Kidney (tissue), 13 donors: ENCODE measurements at regions not wholly inside any gene's neighbourhood (a gene's known extent, or its start where the extent isn't known, plus 50 kb on each side); places are given as distances from the start of the nearest gene placed in this dataset.

Experiments
- DNase-seq, 5 donors: peaks; one replicate each; pipeline ENCODE4 v3.0.0-alpha.2; 2013 to 2020
- FAIRE-seq: peaks from 2 replicates; lab custom pipeline; 2012; peaks lifted over from hg19 to GRCh38; lab: Jason Lieb, UNC
- H3K27ac ChIP-seq, 2 donors: one replicate each; pipeline ENCODE4 v1.7.0; 2013; ENCODE audit warnings: low read depth in 2 of 2, low read length in 2 of 2, inconsistent platforms in 1 of 2
- H3K27me3 ChIP-seq: one replicate; pipeline ENCODE4 v1.7.1; 2013; ENCODE audit warnings: low read length, inconsistent platforms; ENCODE audit not compliant: control insufficient read depth, insufficient read depth
- H3K36me3 ChIP-seq, 3 donors: one replicate each; pipeline versions ENCODE4 v1.7.0 to v1.7.1; 2013; ENCODE audit warnings: low read length in 3 of 3, control low read depth in 1 of 3, inconsistent platforms in 1 of 3; ENCODE audit not compliant: insufficient read depth in 3 of 3, control insufficient read depth in 2 of 3
- H3K4me1 ChIP-seq, 3 donors: one replicate each; pipeline versions ENCODE4 v1.7.0 to v1.7.1; 2013; ENCODE audit warnings: low read length in 3 of 3, inconsistent platforms in 1 of 3, low read depth in 1 of 3; ENCODE audit not compliant: control insufficient read depth in 2 of 3, insufficient read depth in 2 of 3
- H3K4me3 ChIP-seq, 3 donors: one replicate each; pipeline versions ENCODE4 v1.7.0 to v1.8.1; 2013; ENCODE audit warnings: low read length in 3 of 3, control low read depth in 1 of 3, inconsistent platforms in 1 of 3
- H3K9ac ChIP-seq, 3 donors: one replicate each; pipeline versions ENCODE4 v1.7.0 to v1.7.1; 2013; ENCODE audit warnings: low read length in 3 of 3, control low read depth in 1 of 3, inconsistent platforms in 1 of 3
- H3K9me3 ChIP-seq, 3 donors: one replicate each; pipeline versions ENCODE4 v1.7.0 to v1.7.1; 2013; ENCODE audit warnings: low read length in 3 of 3, control low read depth in 1 of 3, inconsistent platforms in 1 of 3; ENCODE audit not compliant: control insufficient read depth in 2 of 3, insufficient read depth in 1 of 3
- CTCF ChIP-seq: IDR thresholded peaks from 3 replicates; pipeline ENCODE4 v1.5.1; 2012; ENCODE audit warnings: mild to moderate bottlenecking, moderate library complexity, borderline replicate concordance; ENCODE audit not compliant: insufficient read depth; ENCODE audit errors: extremely low read depth
- intact Hi-C: fragments of 100-400 bp; cut with DNase I; formaldehyde crosslinking; loops from one replicate; pipeline ENCODE4 v1.11.1; 2022
- donor health status: control.
- donor health status: control.
- donor health status: control.
- donor health status: control.
- donor health status: control.
- donor health status: DM: yes; HTN: yes; CAD: no.
- donor health status: Normal renal cell carcinoma (clear cell type).

- no peak overlapping the region for H3K9ac ChIP-seq
- DNase-seq, result no peak
- H3K9me3 ChIP-seq, result no peaks in the 10 kb centered on the region
- intact Hi-C loops, result no loop called here
- H3K4me1 ChIP-seq, result no peaks in the 10 kb centered on the region
- no peak for TF ChIP-seq CTCF
- FAIRE-seq, result no peak
- H3K36me3 ChIP-seq, result peaks cover 0 to 2% (median 0%) of the 10 kb centered on the region in 3 donors
- no peak overlapping the region for H3K27ac ChIP-seq
- H3K4me3 ChIP-seq, result no peak overlapping the region
- no peaks in the 10 kb centered on the region for H3K27me3 ChIP-seq
These were observed 175.2 kb downstream of the PAWR start for GRCh38 chr12:79515530-79515935.

GRCh38 chr12:79514730-79515529 lies 175.8 kb downstream of the PAWR start:
- DNase-seq, result no peak
- H3K4me1 ChIP-seq, result no peaks in the 10 kb centered on the region
- H3K9ac ChIP-seq, result no peak overlapping the region
- H3K9me3 ChIP-seq, result no peaks in the 10 kb centered on the region
- H3K36me3 ChIP-seq, result peaks cover 0 to 2% (median 0%) of the 10 kb centered on the region in 3 donors
- H3K27ac ChIP-seq, result no peak overlapping the region
- no peak overlapping the region for H3K4me3 ChIP-seq
- intact Hi-C loops, result no loop called here
- FAIRE-seq, result no peak
- TF ChIP-seq CTCF, result no peak
- no peaks in the 10 kb centered on the region for H3K27me3 ChIP-seq

- H3K4me1 ChIP-seq, result no peaks in the 10 kb centered on the region
- H3K9ac ChIP-seq, result no peak overlapping the region
- intact Hi-C loops, result no loop called here
- H3K9me3 ChIP-seq, result no peaks in the 10 kb centered on the region
- no peak overlapping the region for H3K4me3 ChIP-seq
- H3K27ac ChIP-seq, result no peak overlapping the region
- no peak for DNase-seq
- TF ChIP-seq CTCF, result no peak
- H3K36me3 ChIP-seq, result no peaks in the 10 kb centered on the region
- H3K27me3 ChIP-seq, result no peaks in the 10 kb centered on the region
- no peak for FAIRE-seq
These were observed 178.7 kb downstream of the PAWR start for GRCh38 chr12:79512068-79512467.
